Right lobe of liver (tissue), 4 donors: ENCODE measurements at regions not wholly inside any gene's neighbourhood (a gene's known extent, or its start where the extent isn't known, plus 50 kb on each side); places are given as distances from the start of the nearest gene placed in this dataset.

Experiments used
- POLR2A ChIP-seq: fragments of 450-650 bp; IDR thresholded peaks from one replicate; pipeline ENCODE4 v1.6.1; 2017; ENCODE audit warnings: antibody characterized with exemption, mild to moderate bottlenecking
- TF ChIP-seq, protein P1 (sequence below), 4 donors: fragments of 200-600 bp in 3 of 4; fragments of 450-650 bp in 1 of 4; IDR thresholded peaks; one replicate each; pipeline versions ENCODE4 v1.5.1 to v1.8.0; 2016 to 2022; ENCODE audit warnings: antibody characterized with exemption in 4 of 4, mild to moderate bottlenecking in 2 of 4
- donor health status: DM: no; HTN: no; CAD: no.
- donor health status: DM: no; HTN: no; CAD: no.
- donor health status: DM: no; HTN: yes; CAD: no.

DNA sequence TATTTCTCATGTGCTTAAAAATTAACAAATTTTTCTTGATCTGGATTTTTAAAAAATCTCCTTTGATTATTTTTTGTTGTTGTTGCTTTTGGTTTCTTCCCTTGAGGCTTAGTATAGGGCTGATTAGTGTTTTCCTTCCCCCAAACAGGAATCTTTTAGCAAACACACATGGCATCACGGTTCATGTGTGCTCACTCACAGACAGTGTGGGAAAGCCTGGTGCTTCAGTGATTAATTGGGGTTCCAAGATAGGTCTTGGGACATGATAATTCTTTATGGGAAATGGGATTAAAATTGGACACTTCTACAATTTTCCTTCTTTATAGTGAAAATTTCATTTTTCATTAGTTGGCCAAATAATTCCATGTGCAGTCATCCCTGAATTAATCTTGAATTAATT, 153.9 kb upstream of the SOX11 start:
- TF ChIP-seq, protein P1, sequence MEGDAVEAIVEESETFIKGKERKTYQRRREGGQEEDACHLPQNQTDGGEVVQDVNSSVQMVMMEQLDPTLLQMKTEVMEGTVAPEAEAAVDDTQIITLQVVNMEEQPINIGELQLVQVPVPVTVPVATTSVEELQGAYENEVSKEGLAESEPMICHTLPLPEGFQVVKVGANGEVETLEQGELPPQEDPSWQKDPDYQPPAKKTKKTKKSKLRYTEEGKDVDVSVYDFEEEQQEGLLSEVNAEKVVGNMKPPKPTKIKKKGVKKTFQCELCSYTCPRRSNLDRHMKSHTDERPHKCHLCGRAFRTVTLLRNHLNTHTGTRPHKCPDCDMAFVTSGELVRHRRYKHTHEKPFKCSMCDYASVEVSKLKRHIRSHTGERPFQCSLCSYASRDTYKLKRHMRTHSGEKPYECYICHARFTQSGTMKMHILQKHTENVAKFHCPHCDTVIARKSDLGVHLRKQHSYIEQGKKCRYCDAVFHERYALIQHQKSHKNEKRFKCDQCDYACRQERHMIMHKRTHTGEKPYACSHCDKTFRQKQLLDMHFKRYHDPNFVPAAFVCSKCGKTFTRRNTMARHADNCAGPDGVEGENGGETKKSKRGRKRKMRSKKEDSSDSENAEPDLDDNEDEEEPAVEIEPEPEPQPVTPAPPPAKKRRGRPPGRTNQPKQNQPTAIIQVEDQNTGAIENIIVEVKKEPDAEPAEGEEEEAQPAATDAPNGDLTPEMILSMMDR (IDR thresholded peaks at IDR 0.05), result no peak
- TF ChIP-seq POLR2A, result no peak
